ENCODE measurements at regions not wholly inside any gene's neighbourhood (a gene's known extent, or its start where the extent isn't known, plus 50 kb on each side); places are given as distances from the start of the nearest gene placed in this dataset.
A peak's percentile ranks its signal among the peaks of the same experiment; 100 is the strongest.

DNA sequence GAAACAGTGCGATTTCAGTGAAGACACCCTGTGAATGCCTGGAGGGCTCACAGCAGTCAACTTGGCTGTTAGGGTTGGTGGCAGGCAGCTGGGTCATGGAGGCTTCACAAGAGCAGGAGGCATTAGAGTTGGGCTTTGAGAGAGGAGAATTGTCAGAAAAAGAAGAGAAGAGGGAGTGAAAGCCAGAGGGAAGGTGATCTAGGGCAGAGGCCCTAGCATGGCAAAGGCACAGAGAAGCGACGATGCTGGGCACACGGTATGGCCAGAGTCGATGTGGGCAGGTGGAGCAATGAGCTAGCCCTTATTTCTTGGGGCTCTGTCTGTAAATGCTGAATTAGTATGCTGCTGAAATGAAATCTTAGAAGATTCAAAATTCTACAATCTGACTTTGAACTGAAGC is 52.6 kb upstream of the OLFM4 start:
- no peak for DNase-seq (ENCODE audit: extremely low read depth, low read depth)
- TF ChIP-seq, protein P1, sequence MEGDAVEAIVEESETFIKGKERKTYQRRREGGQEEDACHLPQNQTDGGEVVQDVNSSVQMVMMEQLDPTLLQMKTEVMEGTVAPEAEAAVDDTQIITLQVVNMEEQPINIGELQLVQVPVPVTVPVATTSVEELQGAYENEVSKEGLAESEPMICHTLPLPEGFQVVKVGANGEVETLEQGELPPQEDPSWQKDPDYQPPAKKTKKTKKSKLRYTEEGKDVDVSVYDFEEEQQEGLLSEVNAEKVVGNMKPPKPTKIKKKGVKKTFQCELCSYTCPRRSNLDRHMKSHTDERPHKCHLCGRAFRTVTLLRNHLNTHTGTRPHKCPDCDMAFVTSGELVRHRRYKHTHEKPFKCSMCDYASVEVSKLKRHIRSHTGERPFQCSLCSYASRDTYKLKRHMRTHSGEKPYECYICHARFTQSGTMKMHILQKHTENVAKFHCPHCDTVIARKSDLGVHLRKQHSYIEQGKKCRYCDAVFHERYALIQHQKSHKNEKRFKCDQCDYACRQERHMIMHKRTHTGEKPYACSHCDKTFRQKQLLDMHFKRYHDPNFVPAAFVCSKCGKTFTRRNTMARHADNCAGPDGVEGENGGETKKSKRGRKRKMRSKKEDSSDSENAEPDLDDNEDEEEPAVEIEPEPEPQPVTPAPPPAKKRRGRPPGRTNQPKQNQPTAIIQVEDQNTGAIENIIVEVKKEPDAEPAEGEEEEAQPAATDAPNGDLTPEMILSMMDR (IDR thresholded peaks at IDR 0.05; ENCODE audit: low read depth, low read length, missing control alignments) = no peak
- H3K4me3 ChIP-seq (replicated peaks; ENCODE audit: low read depth, low read length) = no peak overlapping the region

DNA sequence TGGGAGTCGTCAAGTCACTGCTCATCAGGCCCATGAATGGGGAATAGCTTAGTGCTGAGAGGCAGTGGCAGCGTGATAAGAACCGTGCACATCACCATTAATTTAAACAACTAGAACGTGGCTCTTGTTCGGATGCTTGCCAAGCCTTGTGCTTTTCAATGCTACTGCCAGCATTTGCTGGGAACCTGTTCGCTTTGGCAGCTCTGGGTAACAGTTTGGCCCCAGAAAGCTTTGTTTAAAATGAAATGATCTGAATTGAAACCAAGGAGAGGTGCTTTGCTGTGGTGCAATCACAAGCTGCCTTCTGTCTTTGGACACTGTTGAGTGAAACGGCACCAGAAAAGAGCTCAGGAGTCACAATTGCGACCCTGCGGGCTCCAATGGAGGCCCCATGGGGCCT is 53.5 kb upstream of the OLFM4 start:
- no peak for DNase-seq (ENCODE audit: extremely low read depth, low read depth)
- no peak overlapping the region for H3K4me3 ChIP-seq (replicated peaks; ENCODE audit: low read depth, low read length)
- TF ChIP-seq, protein P1 (IDR thresholded peaks at IDR 0.05; ENCODE audit: low read depth, low read length, missing control alignments) = no peak

DNA sequence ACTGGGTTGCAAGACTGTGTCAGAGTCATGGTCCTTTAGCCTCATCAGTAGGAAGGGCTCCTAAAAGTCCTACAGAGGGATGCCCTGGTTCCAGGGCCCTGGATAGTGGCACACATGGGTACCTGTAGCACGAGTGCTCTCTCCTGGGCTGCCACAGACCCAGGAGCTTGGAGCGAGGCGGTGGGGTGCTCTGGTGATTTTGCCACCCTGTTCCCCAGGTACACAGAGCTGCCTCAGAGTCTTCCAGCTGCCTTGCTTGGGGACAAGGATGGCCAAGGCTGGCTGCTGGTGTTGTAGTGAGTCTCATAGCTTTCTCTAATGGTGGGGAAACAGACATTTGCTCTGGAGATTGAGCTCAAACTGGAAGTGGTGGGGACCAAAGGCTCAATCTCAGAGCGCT is 53.9 kb upstream of the OLFM4 start:
- DNase-seq (ENCODE audit: extremely low read depth, low read depth) = no peak
- TF ChIP-seq, protein P1 (IDR thresholded peaks at IDR 0.05; ENCODE audit: low read depth, low read length, missing control alignments) = no peak
- H3K4me3 ChIP-seq (replicated peaks; ENCODE audit: low read depth, low read length) = no peak overlapping the region

DNA sequence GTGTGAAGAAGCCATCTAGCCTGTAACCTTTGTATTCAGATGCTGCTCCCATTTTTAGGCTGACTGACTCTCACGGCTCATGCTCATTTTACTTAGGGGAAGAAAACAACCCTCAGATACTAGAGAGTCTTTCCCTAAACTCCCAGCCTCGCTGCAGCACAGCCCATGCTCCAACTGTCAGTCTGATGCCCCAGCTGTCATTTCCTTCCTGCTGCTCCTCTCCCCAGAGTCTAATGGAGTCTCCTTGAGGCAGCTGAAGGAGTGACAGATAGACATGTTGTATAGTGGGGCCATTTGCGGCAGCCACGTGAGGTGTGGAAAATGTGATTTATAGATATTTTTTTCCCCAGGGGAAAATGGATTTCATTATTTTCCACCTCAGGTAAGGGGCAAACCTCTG is 59.2 kb upstream of the OLFM4 start:
- TF ChIP-seq, protein P1 (IDR thresholded peaks at IDR 0.05; ENCODE audit: low read depth, low read length, missing control alignments) = no peak
- DNase-seq (ENCODE audit: extremely low read depth, low read depth) = no peak
- no peak overlapping the region for H3K4me3 ChIP-seq (replicated peaks; ENCODE audit: low read depth, low read length)

DNA sequence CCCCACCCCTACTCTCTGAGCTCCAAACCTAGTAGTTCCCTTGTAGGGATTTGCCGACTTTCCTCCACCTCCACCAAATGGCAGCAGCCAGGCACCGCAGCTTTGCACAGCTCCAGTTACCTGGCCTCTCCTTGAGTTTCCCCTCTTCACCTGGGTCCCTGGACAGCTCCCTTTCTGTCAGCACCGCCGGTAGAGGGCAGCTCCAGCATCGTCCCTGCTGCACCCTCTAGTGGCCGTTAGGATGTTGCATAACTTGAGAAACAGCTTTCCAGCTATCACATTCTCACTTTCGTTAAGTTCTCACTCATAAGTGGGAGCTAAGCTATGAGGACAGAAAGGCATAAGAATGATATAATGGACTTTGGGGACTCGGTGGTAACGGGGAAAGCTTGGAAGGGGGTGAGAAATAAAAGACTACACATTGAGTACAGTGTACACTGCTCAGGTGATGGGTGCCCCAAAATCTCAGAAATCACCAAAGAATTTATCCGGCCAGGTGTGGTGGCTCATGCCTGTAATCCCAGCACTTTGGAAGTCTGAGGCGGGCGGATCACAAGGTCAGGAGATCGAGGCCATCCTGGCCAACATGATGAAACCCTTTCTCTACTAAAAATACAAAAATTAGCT is 60.4 kb upstream of the OLFM4 start:
- peak; percentile 2 for DNase-seq (ENCODE audit: extremely low read depth, low read depth)
- no peak overlapping the region for H3K4me3 ChIP-seq (replicated peaks; ENCODE audit: low read depth, low read length)
- TF ChIP-seq, protein P1 (IDR thresholded peaks at IDR 0.05; ENCODE audit: low read depth, low read length, missing control alignments) = peak; percentile 76

DNA sequence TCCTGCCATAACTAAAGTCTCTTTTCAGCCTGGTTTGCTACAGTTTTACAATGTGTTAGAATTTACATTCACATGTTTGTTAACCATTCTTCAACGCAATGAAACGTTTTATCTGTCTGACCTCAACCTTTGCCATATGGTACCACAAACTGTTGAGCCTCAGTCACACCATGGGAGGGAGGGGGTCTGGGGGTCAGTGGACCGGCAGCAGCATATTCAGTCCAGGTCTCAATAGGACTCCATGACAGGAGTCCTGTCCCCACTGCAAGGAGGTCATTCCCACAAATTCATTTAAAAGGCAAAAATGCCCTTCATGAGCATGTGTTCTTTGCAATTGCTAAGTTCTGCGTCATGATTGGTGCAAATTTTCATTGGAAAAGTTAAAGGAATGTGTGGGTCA is 66.6 kb upstream of the OLFM4 start:
- TF ChIP-seq, protein P1 (IDR thresholded peaks at IDR 0.05; ENCODE audit: low read depth, low read length, missing control alignments) = no peak
- no peak overlapping the region for H3K4me3 ChIP-seq (replicated peaks; ENCODE audit: low read depth, low read length)
- DNase-seq (ENCODE audit: extremely low read depth, low read depth) = no peak

Measured in HFF-Myc (cell line).